ENCODE measurements at regions not wholly inside any gene's neighbourhood (a gene's known extent, or its start where the extent isn't known, plus 50 kb on each side); places are given as distances from the start of the nearest gene placed in this dataset.

DNA sequence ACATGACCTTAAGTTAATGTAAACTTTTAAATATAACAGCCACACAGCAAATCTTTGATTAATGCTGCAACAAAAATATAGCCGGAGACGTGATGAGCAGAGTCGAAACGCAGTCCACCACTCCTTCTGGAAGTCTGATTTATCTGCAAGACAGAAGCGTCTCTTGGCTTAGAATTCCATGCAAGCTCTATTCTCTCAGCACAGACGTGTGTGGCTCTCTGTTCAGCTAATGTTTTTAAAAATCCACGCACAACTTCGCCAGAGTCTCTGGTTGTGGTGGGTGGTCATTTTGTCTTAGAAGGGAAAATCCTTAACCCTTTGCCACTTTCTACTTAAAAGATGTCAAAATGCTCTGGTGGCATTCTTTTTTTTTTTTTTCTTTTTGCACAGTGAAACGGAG lies 438.0 kb upstream of the MGMT start:
- ChIA-PET CTCF (no interaction called here), POLR2A (no interaction called here), RAD21 (ENCODE audit: low non-redundant PET in 1 of 2, low total read pairs in 2 of 2, uncharacterized antibody in 2 of 2, unreplicated experiment in 2 of 2) (no interaction called here)
- ATAC-seq: no peak
- H3K9ac ChIP-seq (ENCODE audit: low read length): no peak overlapping the region
- H2AFZ ChIP-seq (ENCODE audit: low read depth, low read length, poor library complexity, severe bottlenecking): no peak overlapping the region
- H3K9me3 ChIP-seq (ENCODE audit: control insufficient read depth in 1 of 2, insufficient read depth in 1 of 2, low read depth in 1 of 2, low read length in 2 of 2): no peaks in the 10 kb centered on the region; a peak in 1 of 4 replicates
- no peaks in the 10 kb centered on the region for H3K27me3 ChIP-seq (ENCODE audit: insufficient read depth, low read length)
- H3K79me2 ChIP-seq (ENCODE audit: insufficient read depth, low read length): no peaks in the 10 kb centered on the region
- intact Hi-C loops (cut with micrococcal nuclease): no loop called here
- H3K4me1 ChIP-seq (ENCODE audit: control insufficient read depth in 1 of 2, insufficient read depth in 2 of 2, low read length in 2 of 2): no peaks in the 10 kb centered on the region
- H3K27ac ChIP-seq (ENCODE audit: low read depth, low read length): no peak overlapping the region
- no peaks in the 10 kb centered on the region for H3K36me3 ChIP-seq (ENCODE audit: control insufficient read depth in 1 of 2, insufficient read depth in 2 of 2, low read length in 2 of 2)
- TF ChIP-seq CEBPB (IDR thresholded peaks at IDR 0.05; ENCODE audit: low read depth) (no peak), ZNF274 (IDR thresholded peaks at IDR 0.05; ENCODE audit: low read depth, low read length) (no peak), EZH2 (IDR thresholded peaks at IDR 0.05) (no peak), ZFX (IDR thresholded peaks at IDR 0.05) (no peak), SP1 (IDR thresholded peaks at IDR 0.05; ENCODE audit: low read depth) (no peak), SIN3A (IDR thresholded peaks at IDR 0.05; ENCODE audit: low read depth) (no peak), YY1 (IDR thresholded peaks at IDR 0.05; ENCODE audit: extremely low read depth, insufficient replicate concordance, low read depth, low read length) (no peak), EZH2phosphoT487 (IDR thresholded peaks at IDR 0.05; ENCODE audit: borderline replicate concordance) (no peak), CBX3 (IDR thresholded peaks at IDR 0.05; ENCODE audit: low read depth) (no peak), JUND (IDR thresholded peaks at IDR 0.05) (no peak), FOSL1 (IDR thresholded peaks at IDR 0.05; ENCODE audit: low read depth) (no peak), ELF1 (IDR thresholded peaks at IDR 0.05; ENCODE audit: borderline replicate concordance, low read depth) (no peak), RAD21 (IDR thresholded peaks at IDR 0.05; ENCODE audit: low read depth) (no peak), TCF7L2 (IDR thresholded peaks at IDR 0.05; ENCODE audit: borderline replicate concordance, extremely low read depth, insufficient read depth, insufficient read length) (no peak)
- TF ChIP-seq, protein P1, sequence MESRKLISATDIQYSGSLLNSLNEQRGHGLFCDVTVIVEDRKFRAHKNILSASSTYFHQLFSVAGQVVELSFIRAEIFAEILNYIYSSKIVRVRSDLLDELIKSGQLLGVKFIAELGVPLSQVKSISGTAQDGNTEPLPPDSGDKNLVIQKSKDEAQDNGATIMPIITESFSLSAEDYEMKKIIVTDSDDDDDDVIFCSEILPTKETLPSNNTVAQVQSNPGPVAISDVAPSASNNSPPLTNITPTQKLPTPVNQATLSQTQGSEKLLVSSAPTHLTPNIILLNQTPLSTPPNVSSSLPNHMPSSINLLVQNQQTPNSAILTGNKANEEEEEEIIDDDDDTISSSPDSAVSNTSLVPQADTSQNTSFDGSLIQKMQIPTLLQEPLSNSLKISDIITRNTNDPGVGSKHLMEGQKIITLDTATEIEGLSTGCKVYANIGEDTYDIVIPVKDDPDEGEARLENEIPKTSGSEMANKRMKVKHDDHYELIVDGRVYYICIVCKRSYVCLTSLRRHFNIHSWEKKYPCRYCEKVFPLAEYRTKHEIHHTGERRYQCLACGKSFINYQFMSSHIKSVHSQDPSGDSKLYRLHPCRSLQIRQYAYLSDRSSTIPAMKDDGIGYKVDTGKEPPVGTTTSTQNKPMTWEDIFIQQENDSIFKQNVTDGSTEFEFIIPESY (IDR thresholded peaks at IDR 0.05; ENCODE audit: extremely low read depth, insufficient replicate concordance, low read length): no peak
- TF ChIP-seq, protein P2, sequence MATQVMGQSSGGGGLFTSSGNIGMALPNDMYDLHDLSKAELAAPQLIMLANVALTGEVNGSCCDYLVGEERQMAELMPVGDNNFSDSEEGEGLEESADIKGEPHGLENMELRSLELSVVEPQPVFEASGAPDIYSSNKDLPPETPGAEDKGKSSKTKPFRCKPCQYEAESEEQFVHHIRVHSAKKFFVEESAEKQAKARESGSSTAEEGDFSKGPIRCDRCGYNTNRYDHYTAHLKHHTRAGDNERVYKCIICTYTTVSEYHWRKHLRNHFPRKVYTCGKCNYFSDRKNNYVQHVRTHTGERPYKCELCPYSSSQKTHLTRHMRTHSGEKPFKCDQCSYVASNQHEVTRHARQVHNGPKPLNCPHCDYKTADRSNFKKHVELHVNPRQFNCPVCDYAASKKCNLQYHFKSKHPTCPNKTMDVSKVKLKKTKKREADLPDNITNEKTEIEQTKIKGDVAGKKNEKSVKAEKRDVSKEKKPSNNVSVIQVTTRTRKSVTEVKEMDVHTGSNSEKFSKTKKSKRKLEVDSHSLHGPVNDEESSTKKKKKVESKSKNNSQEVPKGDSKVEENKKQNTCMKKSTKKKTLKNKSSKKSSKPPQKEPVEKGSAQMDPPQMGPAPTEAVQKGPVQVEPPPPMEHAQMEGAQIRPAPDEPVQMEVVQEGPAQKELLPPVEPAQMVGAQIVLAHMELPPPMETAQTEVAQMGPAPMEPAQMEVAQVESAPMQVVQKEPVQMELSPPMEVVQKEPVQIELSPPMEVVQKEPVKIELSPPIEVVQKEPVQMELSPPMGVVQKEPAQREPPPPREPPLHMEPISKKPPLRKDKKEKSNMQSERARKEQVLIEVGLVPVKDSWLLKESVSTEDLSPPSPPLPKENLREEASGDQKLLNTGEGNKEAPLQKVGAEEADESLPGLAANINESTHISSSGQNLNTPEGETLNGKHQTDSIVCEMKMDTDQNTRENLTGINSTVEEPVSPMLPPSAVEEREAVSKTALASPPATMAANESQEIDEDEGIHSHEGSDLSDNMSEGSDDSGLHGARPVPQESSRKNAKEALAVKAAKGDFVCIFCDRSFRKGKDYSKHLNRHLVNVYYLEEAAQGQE (IDR thresholded peaks at IDR 0.05; ENCODE audit: low read depth): no peak
- H4K20me1 ChIP-seq (ENCODE audit: insufficient read depth): no peaks in the 10 kb centered on the region
- BruUV-seq (replicated peaks): no TSS peak
- H3K4me3 ChIP-seq (replicated peaks in 1 of 2; ENCODE audit: low read depth in 1 of 2, low read length in 2 of 2): no peak overlapping the region
- DNase-seq (ENCODE audit: low read depth, low spot score): no peak
- H3K9me2 ChIP-seq (ENCODE audit: insufficient read depth): no peaks in the 10 kb centered on the region
- H3K4me2 ChIP-seq (ENCODE audit: low read length): no peak overlapping the region
